Jurkat, Clone E6-1 (cell line): ENCODE measurements at regions not wholly inside any gene's neighbourhood (a gene's known extent, or its start where the extent isn't known, plus 50 kb on each side); places are given as distances from the start of the nearest gene placed in this dataset.
"Not testable (repeated sequence)": the region's sequence is repeated elsewhere in the genome, so short reads cannot be mapped to it uniquely, and the experiment has no call there.

Source experiments
- DNase-seq: peaks from one replicate; pipeline ENCODE4 v3.0.0-alpha.2; 2011; ENCODE audit warnings: low read depth, low spot score
- H3K4me3 ChIP-seq: 2 replicates; pipeline ENCODE4 v1.5.1; 2011; ENCODE audit warnings: mild to moderate bottlenecking, low read length, control low read depth, moderate library complexity

DNA sequence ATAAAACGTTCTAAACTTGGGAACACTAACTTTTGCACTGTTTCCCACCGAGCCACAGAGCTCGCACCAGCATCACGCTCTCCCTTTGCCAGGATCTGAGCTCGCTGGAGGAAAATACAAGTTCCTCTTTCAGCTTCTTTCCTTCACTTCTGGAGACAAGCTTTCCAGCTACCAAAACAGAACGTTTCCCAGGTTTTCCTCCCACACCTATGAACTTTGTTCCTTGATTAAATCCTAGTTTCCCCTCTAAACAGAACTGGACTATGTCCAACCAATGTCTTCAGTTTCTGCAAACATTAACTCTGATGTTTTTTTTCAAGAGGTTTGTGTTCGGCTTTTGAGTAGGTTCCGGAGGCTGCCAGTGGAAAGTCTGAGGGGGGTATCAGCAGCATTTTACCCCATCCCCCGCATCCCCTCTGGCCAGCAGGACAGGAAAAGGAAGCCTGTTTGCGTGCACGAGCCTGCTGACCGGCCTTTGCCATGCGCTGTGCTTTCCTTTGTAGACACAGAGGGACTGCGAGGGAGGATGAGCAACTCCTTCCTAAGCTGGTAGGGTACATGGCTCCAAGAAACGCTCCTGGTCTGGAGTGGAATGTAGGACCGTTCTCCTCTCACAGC, 135.5 kb downstream of the LY86 start:
- H3K4me3 ChIP-seq: no peak overlapping the region
- no peak for DNase-seq

DNA sequence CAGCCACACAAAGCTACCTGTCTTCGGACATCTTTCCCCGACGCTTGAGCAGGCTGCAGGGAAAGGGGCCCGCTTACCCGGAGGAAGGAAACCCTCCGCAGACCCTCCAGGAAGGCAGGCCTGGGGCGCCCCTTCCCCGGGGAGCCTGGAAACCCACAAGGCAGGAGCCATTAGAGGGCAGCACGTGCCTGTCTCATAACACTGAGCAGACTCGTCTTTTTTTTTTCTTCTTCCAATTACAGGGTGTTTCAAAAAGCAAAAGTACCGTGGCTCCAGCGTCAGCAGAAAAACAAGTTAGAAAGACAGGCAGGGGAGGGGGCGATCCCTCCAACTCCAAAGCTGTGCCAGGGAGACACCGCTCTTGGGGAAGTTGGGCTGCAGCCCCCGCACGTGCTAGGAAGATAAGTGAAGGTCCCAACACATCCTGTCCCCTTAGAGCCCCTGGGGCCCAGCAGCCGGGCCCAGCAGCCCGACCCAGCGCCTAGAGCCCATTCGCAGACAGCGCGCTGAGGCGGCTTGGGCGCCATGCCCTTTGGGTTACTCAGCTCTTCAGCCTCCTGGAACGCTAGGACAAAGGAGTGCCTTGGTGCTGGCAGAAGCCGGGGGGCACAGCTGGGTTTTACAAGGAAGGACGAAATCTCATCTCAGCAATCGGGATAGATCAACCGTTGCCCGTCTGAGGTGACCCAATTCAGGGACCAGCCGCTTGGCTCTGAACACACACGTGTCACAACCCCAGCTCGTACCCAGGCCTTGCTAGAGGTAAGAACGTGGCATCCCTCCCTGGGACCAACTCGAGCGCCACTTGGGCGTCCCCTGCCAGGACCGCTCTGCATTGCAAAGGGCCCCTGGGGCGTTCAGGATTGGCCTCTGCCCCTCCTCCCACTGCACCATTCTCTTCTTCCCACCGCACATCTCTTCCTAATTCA, 136.3 kb downstream of the LY86 start:
- H3K4me3 ChIP-seq: no peak overlapping the region
- DNase-seq: no peak

DNA sequence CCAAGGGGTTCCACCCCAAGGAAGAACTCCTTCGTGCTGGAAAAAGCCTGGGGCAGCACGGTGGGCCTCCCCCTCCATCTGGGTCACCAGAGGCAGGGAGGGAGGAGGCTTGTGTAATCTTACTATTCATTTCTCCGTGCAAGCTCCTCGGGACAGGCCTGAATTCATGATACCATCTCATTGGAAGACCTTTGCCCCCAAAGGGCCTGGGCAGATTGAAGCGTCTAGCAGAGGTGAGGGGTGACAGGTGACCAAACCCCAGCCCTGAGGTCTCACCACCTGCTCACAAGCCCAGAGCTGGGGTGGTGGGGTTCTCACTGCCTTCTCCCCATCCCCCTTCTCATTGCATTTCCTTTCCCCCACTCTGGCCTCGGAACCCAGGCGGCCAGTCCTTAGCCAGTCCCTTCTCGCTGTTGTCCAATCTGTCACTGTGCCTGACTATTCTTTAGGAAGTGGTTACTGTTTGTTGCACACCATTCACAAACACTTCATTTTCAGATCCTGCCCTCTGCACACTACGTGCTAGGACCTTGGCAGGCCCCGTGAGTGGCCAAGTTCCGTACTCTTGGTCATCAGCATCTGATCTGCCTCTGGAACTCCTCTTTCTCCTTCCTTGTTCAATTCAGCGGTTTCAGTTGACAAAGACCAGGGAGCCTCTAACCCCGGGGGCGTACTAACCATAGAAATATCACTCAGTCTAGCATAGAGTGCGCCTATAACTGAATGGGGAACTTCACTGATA, 137.1 kb downstream of the LY86 start:
- DNase-seq: no peak
- no peak overlapping the region for H3K4me3 ChIP-seq

DNA sequence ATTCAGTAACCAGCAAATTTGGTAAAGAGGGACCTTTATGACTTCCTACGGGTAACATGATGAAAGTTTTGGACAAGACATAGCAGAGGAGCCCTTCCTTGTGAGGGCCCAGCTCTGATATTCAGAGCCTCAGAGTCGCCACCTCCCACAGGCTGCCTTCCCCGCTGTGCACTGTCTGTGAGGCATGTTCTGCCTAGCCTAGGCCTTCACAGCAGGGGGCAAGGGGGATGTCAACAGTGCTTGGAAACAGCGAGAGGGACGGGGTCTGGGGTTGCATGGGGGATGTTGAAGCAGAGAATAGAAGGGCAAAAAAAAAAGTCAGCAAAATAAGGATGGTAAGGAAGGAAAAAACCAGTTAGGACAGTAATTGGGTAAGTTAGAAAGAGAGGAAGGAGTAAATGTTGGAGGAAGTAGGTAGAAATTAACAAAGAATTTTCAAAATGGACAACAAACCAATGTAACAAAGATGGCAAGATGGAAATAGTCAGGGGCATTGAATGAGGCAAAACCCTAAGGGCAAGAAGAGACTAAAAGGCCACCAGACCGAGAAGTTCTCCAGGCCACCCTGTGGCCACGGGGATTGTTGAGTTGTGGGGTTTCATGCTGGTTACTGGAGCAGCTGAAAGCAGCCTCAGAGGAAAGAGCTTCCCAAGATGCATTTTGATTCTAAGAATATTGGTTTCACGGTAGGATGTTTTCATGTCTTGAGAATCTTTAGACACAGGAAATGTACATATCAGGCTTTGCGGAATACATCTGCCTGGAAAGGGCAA, 139.8 kb downstream of the LY86 start:
- no peak for DNase-seq
- no peak overlapping the region for H3K4me3 ChIP-seq

DNA sequence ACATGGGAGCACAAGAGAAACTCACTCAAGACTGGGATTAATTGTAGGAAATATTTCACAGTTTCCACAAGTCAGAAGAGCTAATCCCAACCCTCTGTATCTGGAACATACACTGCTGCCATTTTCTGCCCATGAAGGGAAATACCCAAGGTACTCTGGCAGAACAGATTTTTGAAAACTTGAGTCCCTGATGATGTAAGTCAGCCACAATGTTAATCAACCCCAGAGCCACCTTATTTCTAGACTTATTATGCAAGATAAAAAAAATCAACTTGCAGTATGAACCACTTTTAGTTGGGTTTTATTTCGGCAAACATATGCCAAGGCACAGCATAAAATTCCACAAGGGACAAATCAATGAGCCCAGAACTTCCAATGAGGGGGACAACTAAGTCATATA, 141.5 kb downstream of the LY86 start:
- H3K4me3 ChIP-seq: no peak overlapping the region

DNA sequence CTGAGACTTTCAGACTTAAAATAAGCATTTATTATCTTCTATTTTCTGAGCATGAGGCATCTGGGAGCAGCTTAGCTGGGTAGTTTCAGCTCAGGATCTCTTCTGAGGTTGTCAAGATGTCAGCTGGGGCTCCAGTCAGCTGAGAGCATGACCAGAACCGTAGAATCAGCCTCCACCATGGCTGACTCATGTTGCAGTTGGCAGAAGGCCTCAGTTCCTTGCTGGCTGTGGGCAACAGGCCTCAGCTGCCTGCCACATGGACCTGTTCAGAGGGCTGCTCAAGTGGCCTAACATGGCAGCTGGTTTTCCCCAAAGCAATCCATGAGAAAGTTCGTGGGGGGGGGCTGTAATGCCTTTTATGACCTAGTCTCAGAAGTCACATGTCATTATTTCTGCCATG, 142.3 kb downstream of the LY86 start:
- H3K4me3 ChIP-seq: no peak overlapping the region
- DNase-seq: no peak

More for the DNA sequence above, 141.5 kb downstream of the LY86 start:
- DNase-seq: no peak

DNA sequence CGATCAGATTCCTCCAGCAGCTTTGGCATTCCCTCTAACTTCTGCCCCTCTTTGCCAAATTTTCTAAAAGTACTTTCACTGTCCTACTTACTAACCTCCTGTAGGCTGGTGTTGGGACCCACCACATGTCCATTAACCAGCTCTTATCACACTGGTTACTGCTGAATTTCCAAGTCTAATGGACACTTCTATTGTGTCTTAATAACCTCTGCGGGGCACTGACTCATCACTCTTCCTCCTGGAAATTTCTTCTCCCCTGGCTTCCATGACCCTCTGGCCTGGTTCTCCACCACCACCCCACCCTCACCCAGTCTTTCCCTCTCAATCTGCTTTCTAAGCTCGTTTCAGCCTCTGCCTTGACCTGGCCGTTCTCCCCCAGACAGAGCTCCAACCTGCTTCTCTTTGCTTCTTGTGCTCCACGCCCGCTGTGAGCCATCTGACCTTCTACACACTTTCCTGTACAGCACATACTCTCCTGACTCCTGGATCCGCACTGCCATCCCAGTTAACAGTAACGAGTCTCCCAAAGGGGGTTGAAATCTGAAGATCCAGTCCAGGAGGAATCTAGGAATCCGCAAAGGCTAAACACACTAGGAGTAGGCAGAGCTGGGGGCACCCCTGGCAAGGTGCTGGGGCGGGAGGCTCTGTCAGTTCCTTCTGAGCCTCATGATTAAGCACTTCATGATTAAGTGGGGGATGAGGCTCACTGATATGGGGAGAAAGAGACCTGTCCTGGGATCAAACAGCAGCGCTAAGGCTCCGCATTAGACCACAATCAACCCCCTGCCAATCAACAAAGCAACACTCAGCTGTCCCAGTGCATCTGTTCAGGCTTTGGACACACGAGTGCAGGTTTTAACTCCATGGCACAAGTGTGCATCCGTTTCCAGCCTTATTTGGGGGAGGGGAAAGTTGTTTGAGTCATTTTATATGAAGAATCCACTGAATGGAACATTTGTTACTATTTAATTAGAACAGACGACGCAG, 146.3 kb downstream of the LY86 start:
- no peak overlapping the region for H3K4me3 ChIP-seq
- DNase-seq: no peak

DNA sequence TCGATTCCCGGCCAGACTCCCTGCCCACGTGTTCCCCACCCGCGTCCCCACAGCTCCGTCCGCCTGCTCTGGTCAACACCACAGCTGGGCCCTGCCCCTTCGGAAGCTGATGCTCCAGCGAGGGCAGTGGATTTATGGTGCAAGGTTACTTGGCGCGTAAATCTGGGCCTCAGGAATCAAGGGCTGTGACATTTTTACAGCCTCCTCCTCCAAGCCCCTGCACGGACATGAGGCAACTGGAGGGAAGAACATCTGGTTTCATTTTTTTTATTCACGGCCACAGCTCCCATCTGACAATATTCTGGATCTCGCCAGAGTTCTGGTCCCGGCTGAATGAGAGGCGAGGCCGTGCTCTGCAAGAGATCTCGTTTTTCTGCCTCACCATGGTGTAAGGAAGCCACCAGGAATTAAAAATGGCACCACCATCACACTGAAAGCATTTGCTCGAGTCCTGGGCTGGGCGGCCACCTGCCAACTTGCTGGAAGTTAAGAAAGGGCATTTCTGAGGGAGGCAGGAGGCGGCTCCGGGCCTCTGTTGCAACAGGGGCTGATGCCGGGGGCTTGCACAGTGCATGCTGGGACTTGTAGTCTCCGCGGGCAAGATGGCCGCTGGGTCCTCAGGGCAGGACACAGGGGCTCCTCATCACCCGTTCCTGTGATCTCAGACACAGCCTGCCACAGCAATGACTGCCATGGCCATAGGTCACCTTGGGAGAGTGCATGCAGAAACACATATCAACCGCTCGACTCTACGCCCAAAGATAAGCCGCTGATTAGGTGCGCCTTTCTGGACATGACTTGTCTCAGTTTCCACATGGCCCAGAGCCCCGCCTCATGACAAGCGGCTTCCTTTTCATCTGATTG, 148.5 kb downstream of the LY86 start:
- H3K4me3 ChIP-seq: no peak overlapping the region
- DNase-seq: no peak

DNA sequence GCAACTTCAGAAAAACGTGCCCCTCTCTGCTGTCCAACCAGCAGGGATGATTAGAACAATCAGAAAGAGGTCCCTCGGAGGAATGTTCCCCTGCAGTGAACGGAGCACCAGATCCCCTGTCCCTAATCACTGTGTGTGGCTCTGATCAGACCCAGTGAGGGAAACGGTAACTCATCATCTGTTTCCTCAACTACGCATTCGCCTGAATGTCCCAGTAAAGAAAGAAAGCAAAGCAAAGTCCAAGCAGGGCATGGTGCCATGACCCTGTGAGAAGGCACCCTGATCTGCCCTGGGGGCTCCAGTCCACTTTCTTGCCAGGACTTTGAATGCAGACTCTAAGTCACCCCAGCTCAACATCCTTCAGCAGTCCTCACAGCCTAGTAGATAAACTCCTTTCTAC, 149.2 kb downstream of the LY86 start:
- no peak overlapping the region for H3K4me3 ChIP-seq
- DNase-seq: no peak

DNA sequence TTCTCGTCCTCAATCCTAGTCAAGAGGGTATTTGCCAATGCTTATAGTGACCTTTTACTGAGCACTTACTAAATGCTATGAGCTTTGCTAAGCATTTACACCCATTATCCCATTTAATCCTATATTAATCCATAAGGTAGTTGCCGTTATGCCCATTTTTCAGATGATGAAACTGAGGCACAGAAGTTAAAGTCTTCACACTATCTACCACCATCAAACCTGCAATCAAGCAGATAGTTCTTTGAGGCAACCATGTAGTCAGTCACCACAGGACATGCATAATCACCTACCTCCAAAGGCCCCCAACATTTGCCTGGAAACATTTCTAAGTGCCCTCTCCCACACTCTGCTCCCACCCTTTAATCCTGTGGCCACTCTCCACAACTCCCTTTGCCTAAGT, 149.6 kb downstream of the LY86 start:
- no peak for DNase-seq
- H3K4me3 ChIP-seq: no peak overlapping the region

DNA sequence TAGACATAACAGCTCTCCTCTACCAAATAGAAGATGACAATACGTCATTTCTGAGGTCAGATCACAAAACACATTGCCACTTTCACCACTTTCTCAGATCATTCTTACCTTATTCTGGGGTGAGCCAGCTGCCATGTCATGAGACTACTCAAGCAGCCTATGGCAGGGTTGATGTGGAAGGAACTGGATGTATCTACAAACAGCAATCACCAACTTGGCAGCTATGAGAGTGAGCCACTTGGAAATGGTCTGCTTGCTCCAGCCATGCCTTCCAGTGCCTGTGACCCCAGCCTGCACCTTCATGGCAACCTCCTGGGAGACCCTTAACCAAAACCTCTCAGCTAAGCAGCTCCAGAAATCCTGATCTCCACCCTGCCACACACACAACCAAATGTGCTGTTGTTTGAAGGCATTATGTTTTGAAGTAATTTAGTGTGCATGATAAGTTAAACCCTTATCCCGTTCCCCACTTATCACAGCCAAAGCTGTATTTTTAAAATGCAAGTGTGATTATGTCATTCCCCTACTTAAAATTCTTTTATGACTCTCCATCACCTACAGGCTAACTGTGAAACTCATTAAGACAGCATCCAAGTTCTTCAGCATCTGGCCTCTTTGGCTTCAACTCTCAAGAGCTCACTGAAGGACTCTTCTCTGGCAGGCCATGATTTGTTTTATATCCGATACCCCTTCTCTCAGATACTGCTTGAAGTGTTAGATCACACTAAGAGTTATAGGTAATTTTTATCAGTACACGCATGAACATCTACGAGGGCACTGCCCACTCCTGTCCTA, 150.6 kb downstream of the LY86 start:
- no peak overlapping the region for H3K4me3 ChIP-seq
- no peak for DNase-seq

DNA sequence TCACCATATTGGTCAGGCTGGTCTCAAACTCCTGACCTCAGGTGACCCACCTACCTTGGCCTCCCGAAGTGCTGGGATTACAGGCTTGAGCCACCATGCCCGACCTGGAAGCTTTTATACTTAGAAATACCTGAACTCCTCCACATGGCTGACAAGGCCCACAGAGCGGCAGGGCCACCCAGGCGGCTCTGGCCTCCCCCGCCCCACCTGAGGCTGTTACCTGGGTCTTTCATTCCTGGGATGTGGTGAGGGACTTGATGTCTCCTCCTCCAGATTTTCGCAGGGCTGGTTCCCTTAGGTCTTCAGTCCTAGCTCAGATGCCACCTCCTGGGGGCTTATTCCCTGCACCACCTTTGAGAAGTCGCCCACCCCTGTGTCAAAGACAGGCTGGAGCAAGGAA, 152.1 kb downstream of the LY86 start:
- no peak overlapping the region for H3K4me3 ChIP-seq
- no peak for DNase-seq

DNA sequence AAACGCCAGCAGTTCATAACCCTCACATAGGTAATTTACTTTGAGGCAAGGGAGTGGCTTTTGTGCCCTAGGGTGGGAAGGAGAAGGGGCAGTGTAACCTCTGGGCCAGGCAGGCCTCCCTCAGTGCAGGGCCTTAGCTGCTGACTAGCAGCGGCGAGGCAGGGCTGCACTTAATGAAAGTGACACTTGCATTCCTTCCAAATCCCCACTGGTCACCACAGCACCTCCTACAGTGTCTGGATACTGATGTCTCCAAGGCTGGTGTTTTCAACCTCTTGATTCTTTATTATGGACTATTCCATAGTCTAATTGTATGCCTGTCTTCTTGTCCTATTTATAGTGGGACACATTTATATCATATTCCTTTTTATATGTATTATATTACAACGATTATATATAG, 152.7 kb downstream of the LY86 start:
- H3K4me3 ChIP-seq: no peak overlapping the region
- no peak for DNase-seq

DNA sequence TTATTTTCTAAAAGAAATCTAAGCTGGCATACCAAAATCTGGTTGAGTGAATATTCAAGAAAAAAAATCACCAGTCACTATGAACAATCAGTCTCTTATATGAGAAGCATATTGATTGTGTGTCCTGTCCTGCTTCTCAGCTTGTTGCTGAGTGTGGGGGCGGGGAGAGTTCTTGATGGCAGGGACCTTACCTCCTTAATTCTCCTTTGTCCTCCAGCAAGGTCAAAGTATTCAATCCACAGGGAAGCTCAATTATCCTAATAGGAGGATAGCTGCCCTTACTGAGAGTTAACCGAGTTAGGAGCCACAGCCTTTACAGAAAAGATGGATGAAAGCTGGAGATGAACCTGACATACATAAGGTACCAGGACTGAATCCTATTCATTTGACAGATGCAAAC, 154.0 kb downstream of the LY86 start:
- no peak overlapping the region for H3K4me3 ChIP-seq
- no peak for DNase-seq

DNA sequence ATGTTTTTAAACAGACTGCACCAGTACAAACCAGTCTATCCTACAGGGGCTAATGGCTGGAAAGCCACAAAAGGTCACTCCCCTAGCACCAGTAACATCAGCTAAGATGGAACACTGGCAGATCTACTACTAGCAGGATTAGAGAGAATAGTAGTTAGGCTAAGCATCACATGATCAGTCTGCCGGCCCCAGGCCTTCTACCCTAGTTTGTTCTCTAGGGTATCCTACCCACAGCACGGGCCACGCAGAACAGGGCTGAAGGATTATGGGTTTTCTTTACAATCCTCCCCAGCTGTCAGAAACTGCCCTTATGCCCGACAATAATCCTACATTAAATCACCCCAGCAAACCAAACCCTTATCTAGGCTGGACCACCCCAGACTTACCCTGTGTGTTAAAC, 156.0 kb downstream of the LY86 start:
- H3K4me3 ChIP-seq: no peak overlapping the region
- DNase-seq: no peak

DNA sequence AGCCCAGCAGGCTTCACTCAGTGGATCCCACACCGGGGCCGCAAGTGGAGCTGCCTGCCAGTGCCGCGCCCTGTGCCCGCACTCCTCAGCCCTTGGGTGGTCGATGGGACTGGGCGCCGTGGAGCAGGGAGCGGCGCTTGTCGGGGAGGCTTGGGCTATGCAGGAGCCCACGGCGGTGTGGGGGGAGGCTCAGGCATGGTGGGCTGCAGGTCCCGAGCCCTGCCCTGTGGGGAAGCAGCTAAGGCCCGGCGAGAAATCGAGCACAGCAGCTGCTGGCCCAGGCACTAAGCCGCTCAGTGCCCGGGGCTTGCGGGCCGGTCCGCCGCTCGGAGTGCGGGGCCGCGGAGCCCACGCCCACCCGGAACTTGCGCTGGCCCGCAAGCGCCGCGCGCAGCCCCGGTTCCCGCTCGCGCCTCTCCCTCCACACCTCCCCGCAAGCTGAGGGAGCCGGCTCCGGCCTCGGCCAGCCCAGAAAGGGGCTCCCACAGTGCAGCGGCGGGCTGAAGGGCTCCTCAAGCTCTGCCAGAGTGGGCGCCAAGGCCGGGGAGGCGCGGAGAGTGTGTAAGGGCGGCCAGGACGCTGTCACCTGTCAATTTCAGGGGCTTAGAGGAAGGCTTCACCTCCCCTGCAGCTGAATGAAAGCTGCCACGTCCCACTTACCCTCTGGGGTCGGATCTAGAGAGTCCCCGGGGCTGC, 157.3 kb downstream of the LY86 start:
- not testable (repeated sequence) for H3K4me3 ChIP-seq

More for the DNA sequence above, 157.3 kb downstream of the LY86 start:
- not testable (repeated sequence) for DNase-seq
